ENCODE measurements at regions not wholly inside any gene's neighbourhood (a gene's known extent, or its start where the extent isn't known, plus 50 kb on each side); places are given as distances from the start of the nearest gene placed in this dataset.
"Not testable (repeated sequence)": the region's sequence is repeated elsewhere in the genome, so short reads cannot be mapped to it uniquely, and the experiment has no call there.

GRCh38 chr6:27834879-27835549, 77.2 kb downstream of the OR2B2 start:
- ChIA-PET CTCF (interaction anchor here (0.6 kb wide), 2 partner anchors 32 to 50 kb away, joined by 3 to 5 read pairs; no protein-coding TSS in a partner anchor), POLR2A (ENCODE audit: low non-redundant PET) (interaction anchor here (0.6 kb wide), 1 partner anchor 56 kb away, joined by 3 read pairs; a partner anchor contains a TSS)
- no peak overlapping the region for H3K27ac ChIP-seq
- no peak for DNase-seq (ENCODE audit: low spot score)
- TF ChIP-seq CTCF (conservative IDR thresholded peaks at IDR 0.05; ENCODE audit: low read depth): no peak

GRCh38 chr6:27834384-27834783, 77.8 kb downstream of the OR2B2 start:
- CTCF ChIA-PET: interaction anchor here (0.6 kb wide), 1 partner anchor 31 kb away, joined by 3 read pairs; no protein-coding TSS in a partner anchor

GRCh38 chr6:27831434-27832081, 80.6 kb downstream of the OR2B2 start:
- CTCF ChIA-PET; DNase-seq (ENCODE audit: low spot score): not testable (repeated sequence)
- H3K27ac ChIP-seq: peak overlapping the region; percentile 90
- POLR2A ChIA-PET (ENCODE audit: low non-redundant PET): interaction anchor here (0.7 to 1.9 kb wide), 3 partner anchors 34 to 64 kb away, joined by 3 to 6 read pairs (median 3); a partner anchor contains a TSS

More at GRCh38 chr6:27834384-27834783, 77.8 kb downstream of the OR2B2 start:
- TF ChIP-seq CTCF (conservative IDR thresholded peaks at IDR 0.05; ENCODE audit: low read depth): no peak
- peak overlapping the region; percentile 49; the same call in 1 of the 2 replicates for H3K27ac ChIP-seq
- no peak for DNase-seq (ENCODE audit: low spot score)
- POLR2A ChIA-PET (ENCODE audit: low non-redundant PET): no interaction called here

- POLR2A ChIA-PET (ENCODE audit: low non-redundant PET): interaction anchor here (0.7 to 1.9 kb wide), 4 partner anchors 35 to 65 kb away, joined by 3 to 6 read pairs (median 3); a partner anchor contains a TSS
- CTCF ChIA-PET; DNase-seq (ENCODE audit: low spot score): not testable (repeated sequence)
- peak overlapping the region; percentile 90 for H3K27ac ChIP-seq
Observed at GRCh38 chr6:27830600-27831433, 81.4 kb downstream of the OR2B2 start.

GRCh38 chr6:27830212-27830599, 82.0 kb downstream of the OR2B2 start:
- CTCF ChIA-PET: no interaction called here

GRCh38 chr6:27829453-27830211, 82.6 kb downstream of the OR2B2 start:
- DNase-seq (ENCODE audit: low spot score): no peak
- H3K27ac ChIP-seq: peak overlapping the region; percentile 74
- ChIA-PET POLR2A (ENCODE audit: low non-redundant PET) (interaction anchor here (1.2 to 1.9 kb wide), 2 partner anchors 36 to 41 kb away, joined by 3 to 6 read pairs; no protein-coding TSS in a partner anchor), CTCF (no interaction called here)
- no peak for TF ChIP-seq CTCF (conservative IDR thresholded peaks at IDR 0.05; ENCODE audit: low read depth)

More at GRCh38 chr6:27830212-27830599, 82.0 kb downstream of the OR2B2 start:
- H3K27ac ChIP-seq: peak overlapping the region; percentile 90
- POLR2A ChIA-PET (ENCODE audit: low non-redundant PET): interaction anchor here (1.2 to 1.9 kb wide), 2 partner anchors 35 to 40 kb away, joined by 3 to 6 read pairs; no protein-coding TSS in a partner anchor
- no peak for DNase-seq (ENCODE audit: low spot score)
- TF ChIP-seq CTCF (conservative IDR thresholded peaks at IDR 0.05; ENCODE audit: low read depth): no peak

- DNase-seq (ENCODE audit: low spot score); POLR2A ChIA-PET (ENCODE audit: low non-redundant PET); H3K27ac ChIP-seq; CTCF ChIA-PET: not testable (repeated sequence)
Observed at GRCh38 chr6:27827477-27827876, 84.7 kb downstream of the OR2B2 start.

- POLR2A ChIA-PET (ENCODE audit: low non-redundant PET); DNase-seq (ENCODE audit: low spot score); CTCF ChIA-PET: not testable (repeated sequence)
- H3K27ac ChIP-seq: peak overlapping the region; percentile 70
Observed at GRCh38 chr6:27826612-27826985, 85.6 kb downstream of the OR2B2 start.

- POLR2A ChIA-PET (ENCODE audit: low non-redundant PET); CTCF ChIA-PET: not testable (repeated sequence)
- H3K27ac ChIP-seq: peak overlapping the region; percentile 70
Observed at GRCh38 chr6:27825848-27826611, 86.2 kb downstream of the OR2B2 start.

More at GRCh38 chr6:27825848-27826611, 86.2 kb downstream of the OR2B2 start:
- DNase-seq (ENCODE audit: low spot score): not testable (repeated sequence)

Data from RWPE1 (cell line).